ENCODE measurements at regions not wholly inside any gene's neighbourhood (a gene's known extent, or its start where the extent isn't known, plus 50 kb on each side); places are given as distances from the start of the nearest gene placed in this dataset.

- H3K36me3 Mint-ChIP-seq (ENCODE audit: low read depth): no peaks in the 10 kb centered on the region
- intact Hi-C loops (cut with micrococcal nuclease): no loop called here
- CTCF ChIA-PET: no interaction called here
- no peaks in the 10 kb centered on the region for H3K9me3 Mint-ChIP-seq
- DNase-seq: no peak
- no peak overlapping the region for H3K27ac Mint-ChIP-seq
- H3K27me3 Mint-ChIP-seq (ENCODE audit: low read depth): no peaks in the 10 kb centered on the region
- H3K4me1 Mint-ChIP-seq (ENCODE audit: low read depth): no peaks in the 10 kb centered on the region
- no peak overlapping the region for H3K4me3 Mint-ChIP-seq
These were observed 208.4 kb downstream of the MANEA start for GRCh38 chr6:95785785-95786184.

- no peaks in the 10 kb centered on the region for H3K9me3 Mint-ChIP-seq
- H3K27me3 Mint-ChIP-seq (ENCODE audit: low read depth): no peaks in the 10 kb centered on the region
- no peak overlapping the region for H3K4me3 Mint-ChIP-seq
- H3K4me1 Mint-ChIP-seq (ENCODE audit: low read depth): no peaks in the 10 kb centered on the region
- DNase-seq: no peak
- no peak overlapping the region for H3K27ac Mint-ChIP-seq
- no peaks in the 10 kb centered on the region for H3K36me3 Mint-ChIP-seq (ENCODE audit: low read depth)
- CTCF ChIA-PET: no interaction called here
- intact Hi-C loops (cut with micrococcal nuclease): no loop called here
These were observed 209.5 kb downstream of the MANEA start for GRCh38 chr6:95786802-95787201.

GRCh38 chr6:95790787-95791186 lies 213.5 kb downstream of the MANEA start:
- CTCF ChIA-PET: no interaction called here
- DNase-seq: no peak
- peaks cover 2% of the 10 kb centered on the region for H3K9me3 Mint-ChIP-seq
- H3K4me1 Mint-ChIP-seq (ENCODE audit: low read depth): no peaks in the 10 kb centered on the region
- H3K27me3 Mint-ChIP-seq (ENCODE audit: low read depth): no peaks in the 10 kb centered on the region
- no peak overlapping the region for H3K27ac Mint-ChIP-seq
- intact Hi-C loops (cut with micrococcal nuclease): no loop called here
- no peak overlapping the region for H3K4me3 Mint-ChIP-seq
- no peaks in the 10 kb centered on the region for H3K36me3 Mint-ChIP-seq (ENCODE audit: low read depth)

- DNase-seq: no peak
- CTCF ChIA-PET: interaction anchor here (0.6 kb wide), 1 partner anchor 336 kb away, joined by 3 read pairs; no protein-coding TSS in a partner anchor
- Mint-ChIP-seq H3K4me1 (ENCODE audit: low read depth) (no peaks in the 10 kb centered on the region), H3K27me3 (ENCODE audit: low read depth) (no peaks in the 10 kb centered on the region), H3K36me3 (ENCODE audit: low read depth) (no peaks in the 10 kb centered on the region), H3K4me3 (no peak overlapping the region), H3K27ac (no peak overlapping the region), H3K9me3 (peaks cover 2% of the 10 kb centered on the region)
- intact Hi-C loops (cut with micrococcal nuclease): no loop called here
These were observed 217.4 kb downstream of the MANEA start for GRCh38 chr6:95794749-95795148.

- peaks cover 2% of the 10 kb centered on the region for H3K9me3 Mint-ChIP-seq
- CTCF ChIA-PET: no interaction called here
- H3K4me3 Mint-ChIP-seq: no peak overlapping the region
These were observed 218.6 kb downstream of the MANEA start for GRCh38 chr6:95795927-95796326.

GRCh38 chr6:95797054-95797453 lies 218.7 kb upstream of the FUT9 start:
- no peaks in the 10 kb centered on the region for H3K36me3 Mint-ChIP-seq (ENCODE audit: low read depth)
- no peak overlapping the region for H3K4me3 Mint-ChIP-seq
- H3K4me1 Mint-ChIP-seq (ENCODE audit: low read depth): no peaks in the 10 kb centered on the region
- H3K27ac Mint-ChIP-seq: no peak overlapping the region
- no peaks in the 10 kb centered on the region for H3K27me3 Mint-ChIP-seq (ENCODE audit: low read depth)
- DNase-seq: no peak
- H3K9me3 Mint-ChIP-seq: peaks cover 2% of the 10 kb centered on the region
- intact Hi-C loops (cut with micrococcal nuclease): no loop called here
- CTCF ChIA-PET: interaction anchor here (0.7 kb wide), 1 partner anchor 262 kb away, joined by 3 read pairs; no protein-coding TSS in a partner anchor

More at GRCh38 chr6:95795927-95796326, 218.6 kb downstream of the MANEA start:
- Mint-ChIP-seq H3K27me3 (ENCODE audit: low read depth) (no peaks in the 10 kb centered on the region), H3K36me3 (ENCODE audit: low read depth) (no peaks in the 10 kb centered on the region), H3K4me1 (ENCODE audit: low read depth) (no peaks in the 10 kb centered on the region), H3K27ac (no peak overlapping the region)
- no peak for DNase-seq
- intact Hi-C loops (cut with micrococcal nuclease): no loop called here

- CTCF ChIA-PET: no interaction called here
- H3K27me3 Mint-ChIP-seq (ENCODE audit: low read depth): no peaks in the 10 kb centered on the region
These were observed 212.8 kb upstream of the FUT9 start for GRCh38 chr6:95802978-95803377.

GRCh38 chr6:95803889-95804288 lies 211.9 kb upstream of the FUT9 start:
- no peak for DNase-seq
- Mint-ChIP-seq H3K4me1 (ENCODE audit: low read depth) (no peaks in the 10 kb centered on the region), H3K36me3 (ENCODE audit: low read depth) (no peaks in the 10 kb centered on the region), H3K27ac (no peak overlapping the region), H3K4me3 (no peak overlapping the region), H3K9me3 (no peaks in the 10 kb centered on the region), H3K27me3 (ENCODE audit: low read depth) (no peaks in the 10 kb centered on the region)
- CTCF ChIA-PET: no interaction called here
- intact Hi-C loops (cut with micrococcal nuclease): no loop called here

More at GRCh38 chr6:95802978-95803377, 212.8 kb upstream of the FUT9 start:
- intact Hi-C loops (cut with micrococcal nuclease): no loop called here
- no peak overlapping the region for H3K4me3 Mint-ChIP-seq
- no peak overlapping the region for H3K27ac Mint-ChIP-seq
- H3K4me1 Mint-ChIP-seq (ENCODE audit: low read depth): no peaks in the 10 kb centered on the region
- no peak for DNase-seq
- no peaks in the 10 kb centered on the region for H3K9me3 Mint-ChIP-seq
- H3K36me3 Mint-ChIP-seq (ENCODE audit: low read depth): no peaks in the 10 kb centered on the region

- Mint-ChIP-seq H3K4me3 (no peak overlapping the region), H3K27me3 (ENCODE audit: low read depth) (no peaks in the 10 kb centered on the region), H3K27ac (no peak overlapping the region), H3K9me3 (no peaks in the 10 kb centered on the region), H3K4me1 (ENCODE audit: low read depth) (no peaks in the 10 kb centered on the region), H3K36me3 (ENCODE audit: low read depth) (no peaks in the 10 kb centered on the region)
- CTCF ChIA-PET: no interaction called here
- intact Hi-C loops (cut with micrococcal nuclease): no loop called here
- no peak for DNase-seq
These were observed 210.8 kb upstream of the FUT9 start for GRCh38 chr6:95804847-95805541.

GRCh38 chr6:95805699-95806098 lies 210.1 kb upstream of the FUT9 start:
- CTCF ChIA-PET: no interaction called here
- H3K4me1 Mint-ChIP-seq (ENCODE audit: low read depth): no peaks in the 10 kb centered on the region
- H3K27ac Mint-ChIP-seq: no peak overlapping the region
- no peak for DNase-seq
- intact Hi-C loops (cut with micrococcal nuclease): no loop called here
- H3K36me3 Mint-ChIP-seq (ENCODE audit: low read depth): no peaks in the 10 kb centered on the region
- H3K9me3 Mint-ChIP-seq: no peaks in the 10 kb centered on the region
- no peak overlapping the region for H3K4me3 Mint-ChIP-seq
- H3K27me3 Mint-ChIP-seq (ENCODE audit: low read depth): no peaks in the 10 kb centered on the region

GRCh38 chr6:95815389-95816056 lies 200.3 kb upstream of the FUT9 start:
- CTCF ChIA-PET: no interaction called here
- H3K4me3 Mint-ChIP-seq: no peak overlapping the region
- no peaks in the 10 kb centered on the region for H3K27me3 Mint-ChIP-seq (ENCODE audit: low read depth)
- intact Hi-C loops (cut with micrococcal nuclease): no loop called here
- H3K4me1 Mint-ChIP-seq (ENCODE audit: low read depth): no peaks in the 10 kb centered on the region
- H3K27ac Mint-ChIP-seq: no peak overlapping the region
- no peak for DNase-seq
- H3K9me3 Mint-ChIP-seq: no peaks in the 10 kb centered on the region
- H3K36me3 Mint-ChIP-seq (ENCODE audit: low read depth): no peaks in the 10 kb centered on the region

- DNase-seq: no peak
- CTCF ChIA-PET: interaction anchor here (0.6 to 1.6 kb wide), 2 partner anchors 15 to 1482 kb away, joined by 4 to 9 read pairs; no protein-coding TSS in a partner anchor
- Mint-ChIP-seq H3K4me1 (ENCODE audit: low read depth) (no peaks in the 10 kb centered on the region), H3K27me3 (ENCODE audit: low read depth) (no peaks in the 10 kb centered on the region), H3K27ac (no peak overlapping the region), H3K36me3 (ENCODE audit: low read depth) (no peaks in the 10 kb centered on the region), H3K9me3 (peaks cover under 1% of the 10 kb centered on the region), H3K4me3 (no peak overlapping the region)
- intact Hi-C loops (cut with micrococcal nuclease): no loop called here
These were observed 196.3 kb upstream of the FUT9 start for GRCh38 chr6:95819461-95819860.

- DNase-seq: no peak
These were observed 195.8 kb upstream of the FUT9 start for GRCh38 chr6:95819939-95820338.

More at GRCh38 chr6:95819939-95820338, 195.8 kb upstream of the FUT9 start:
- CTCF ChIA-PET: interaction anchor here (0.6 to 1.6 kb wide), 2 partner anchors 15 to 1481 kb away, joined by 4 to 9 read pairs; no protein-coding TSS in a partner anchor
- no peaks in the 10 kb centered on the region for H3K36me3 Mint-ChIP-seq (ENCODE audit: low read depth)
- intact Hi-C loops (cut with micrococcal nuclease): loop anchor here (1.0 kb wide), 1 partner anchor 389 kb away; no protein-coding TSS in a partner anchor
- no peak overlapping the region for H3K27ac Mint-ChIP-seq
- peaks cover 3% of the 10 kb centered on the region for H3K9me3 Mint-ChIP-seq
- no peak overlapping the region for H3K4me3 Mint-ChIP-seq
- H3K4me1 Mint-ChIP-seq (ENCODE audit: low read depth): no peaks in the 10 kb centered on the region
- no peaks in the 10 kb centered on the region for H3K27me3 Mint-ChIP-seq (ENCODE audit: low read depth)

Data from activated naive CD4-positive, alpha-beta T cell treated with anti-CD3 and anti-CD28 coated beads for 36 hours (primary cell).